SK-N-SH (cell line): ENCODE measurements at regions not wholly inside any gene's neighbourhood (a gene's known extent, or its start where the extent isn't known, plus 50 kb on each side); places are given as distances from the start of the nearest gene placed in this dataset.

Experiments used
- CTCF ChIA-PET: fragments of 300-600, 350-600 bp; formaldehyde crosslinking; extraction: SDS; loops from one replicate; lab custom pipeline; 2021; lab: Yijun Ruan, JAX
- POLR2A ChIA-PET: fragments of 350-600 bp; sonication (Branson Sonifier 250); formaldehyde crosslinking; extraction: SDS; loops from one replicate; lab custom pipeline; 2020; ENCODE audit warnings: antibody characterized with exemption, inconsistent platforms; lab: Yijun Ruan, JAX
- DNase-seq: peaks from one replicate; pipeline ENCODE4 v3.0.0; 2012
- H2AFZ ChIP-seq: fragments of 200-600 bp; sonication (generic); 2 replicates; pipeline ENCODE4 v1.8.1; 2016; ENCODE audit warnings: antibody characterized with exemption, mild to moderate bottlenecking, low read depth
- H3F3A ChIP-seq: fragments of 200-600 bp; sonication (generic); replicated peaks from 2 replicates; pipeline ENCODE3; 2016; ENCODE audit warnings: antibody characterized with exemption, mild to moderate bottlenecking; ENCODE audit not compliant: insufficient read depth
- H3K27ac ChIP-seq, 2 experiments: fragments of 200-500 bp in 1 of 2; fragments of 200-600 bp in 1 of 2; sonication (Bioruptor generic) in 1 of 2; sonication (generic), shearing (Covaris generic) in 1 of 2; 2 replicates each; pipeline versions ENCODE4 v1.5.1 to v1.6.1; 2014 to 2016; ENCODE audit warnings: low read depth in 2 of 2, inconsistent platforms in 1 of 2, low read length in 1 of 2, mild to moderate bottlenecking in 1 of 2, mixed read lengths in 1 of 2
- H3K27me3 ChIP-seq: fragments of 200-600 bp; sonication (generic), shearing (Covaris generic); 2 replicates; pipeline ENCODE4 v1.6.1; 2016; ENCODE audit warnings: mixed run types; ENCODE audit not compliant: insufficient read depth
- H3K36me3 ChIP-seq, 2 experiments: fragments of 200-500 bp in 1 of 2; fragments of 200-600 bp in 1 of 2; sonication (Bioruptor generic) in 1 of 2; sonication (generic) in 1 of 2; replicated peaks in 1 of 2; 2 replicates each; pipeline versions ENCODE3 to v1.5.1; 2014 to 2016; ENCODE audit warnings: low read length in 1 of 2, mild to moderate bottlenecking in 1 of 2; ENCODE audit not compliant: insufficient read depth in 2 of 2, control insufficient read depth in 1 of 2
- H3K4me1 ChIP-seq, 2 experiments: fragments of 200-500 bp in 1 of 2; fragments of 200-600 bp in 1 of 2; sonication (Bioruptor generic) in 1 of 2; sonication (generic), shearing (Covaris generic) in 1 of 2; 2 replicates each; pipeline versions ENCODE4 v1.5.1 to v1.6.1; 2014 to 2016; ENCODE audit warnings: low read depth in 1 of 2, low read length in 1 of 2, mixed run types in 1 of 2; ENCODE audit not compliant: insufficient read depth in 2 of 2, control insufficient read depth in 1 of 2
- H3K4me2 ChIP-seq: fragments of 200-600 bp; sonication (generic), shearing (Covaris generic); 2 replicates; pipeline ENCODE4 v1.6.1; 2017; ENCODE audit warnings: mixed run types
- H3K4me3 ChIP-seq, 2 experiments: fragments of 200-500 bp in 1 of 2; fragments of 200-600 bp in 1 of 2; sonication (Bioruptor generic) in 1 of 2; sonication (generic), shearing (Covaris generic) in 1 of 2; 2 replicates each; pipeline versions ENCODE4 v1.5.1 to v1.8.1; 2014 to 2016; ENCODE audit warnings: low read depth in 2 of 2, inconsistent platforms in 1 of 2, low read length in 1 of 2, mild to moderate bottlenecking in 1 of 2, mixed read lengths in 1 of 2, moderate library complexity in 1 of 2
- H3K79me2 ChIP-seq: fragments of 200-600 bp; sonication (generic); 2 replicates; pipeline ENCODE4 v1.8.1; 2017; ENCODE audit warnings: mild to moderate bottlenecking; ENCODE audit not compliant: insufficient read depth
- H3K9ac ChIP-seq: fragments of 200-600 bp; sonication (generic); 2 replicates; pipeline ENCODE4 v1.6.1; 2017; ENCODE audit warnings: mixed run types
- H3K9me2 ChIP-seq: fragments of 200-600 bp; sonication (generic); 2 replicates; pipeline ENCODE4 v1.6.1; 2017; ENCODE audit warnings: mixed run types
- H3K9me3 ChIP-seq: fragments of 200-600 bp; sonication (generic); 2 replicates; pipeline ENCODE4 v1.6.1; 2017; ENCODE audit warnings: mixed run types, mild to moderate bottlenecking, moderate library complexity
- H4K20me1 ChIP-seq: fragments of 200-600 bp; sonication (generic); 2 replicates; pipeline ENCODE4 v1.6.1; 2017; ENCODE audit warnings: mild to moderate bottlenecking, mixed run types; ENCODE audit not compliant: insufficient read depth
- CHD2 ChIP-seq: fragments of 150-350 bp; IDR thresholded peaks from 2 replicates; pipeline ENCODE4 v1.6.1; 2018; ENCODE audit warnings: low read length; ENCODE audit not compliant: partially characterized antibody
- FOSL2 ChIP-seq: IDR thresholded peaks from 2 replicates; pipeline ENCODE4 v1.4.0; 2012; ENCODE audit warnings: low read depth, mild to moderate bottlenecking, moderate library complexity, borderline replicate concordance
- GABPA ChIP-seq: IDR thresholded peaks from 2 replicates; pipeline ENCODE4 v1.4.0; 2012; ENCODE audit warnings: low read depth, mild to moderate bottlenecking
- GATA2 ChIP-seq: sonication (generic); formaldehyde crosslinking; IDR thresholded peaks from 2 replicates; pipeline ENCODE4 v1.5.0; 2020; ENCODE audit warnings: mild to moderate bottlenecking, missing genetic modification reagents
- JUND ChIP-seq: IDR thresholded peaks from 2 replicates; pipeline ENCODE4 v1.4.0; 2012
- MXI1 ChIP-seq: IDR thresholded peaks from 2 replicates; pipeline ENCODE4 v1.6.1; 2012; ENCODE audit warnings: mild to moderate bottlenecking, low read depth, low read length, improper control_type of control experiment
- NRF1 ChIP-seq: IDR thresholded peaks from 2 replicates; pipeline ENCODE4 v1.6.1; 2012; ENCODE audit warnings: low read depth, mild to moderate bottlenecking, low read length
- POLR2AphosphoS5 ChIP-seq: IDR thresholded peaks from 2 replicates; pipeline ENCODE4 v1.6.1; 2012; ENCODE audit warnings: low read depth, low read length
- RAD21 ChIP-seq: IDR thresholded peaks from 2 replicates; pipeline ENCODE4 v1.6.1; 2012; ENCODE audit warnings: mild to moderate bottlenecking, low read length
- RCOR1 ChIP-seq: fragments of 150-350 bp; IDR thresholded peaks from 2 replicates; pipeline ENCODE4 v1.6.1; 2017; ENCODE audit warnings: antibody characterized with exemption, low read length
- RFX5 ChIP-seq: IDR thresholded peaks from 2 replicates; pipeline ENCODE4 v1.6.1; 2012; ENCODE audit warnings: mild to moderate bottlenecking, improper control_type of control experiment, low read length
- RXRA ChIP-seq: IDR thresholded peaks from 2 replicates; pipeline ENCODE4 v1.4.0; 2012; ENCODE audit warnings: low read depth, mild to moderate bottlenecking, borderline replicate concordance
- SIN3A ChIP-seq: IDR thresholded peaks from 2 replicates; pipeline ENCODE4 v1.6.1; 2012; ENCODE audit warnings: low read depth, mild to moderate bottlenecking, low read length, moderate library complexity, borderline replicate concordance
- SMC3 ChIP-seq: IDR thresholded peaks from 2 replicates; pipeline ENCODE4 v1.6.1; 2012; ENCODE audit warnings: low read depth, low read length, improper control_type of control experiment
- TCF12 ChIP-seq: IDR thresholded peaks from 2 replicates; pipeline ENCODE4 v1.4.0; 2012
- TEAD4 ChIP-seq: IDR thresholded peaks from 2 replicates; pipeline ENCODE4 v1.4.0; 2012; ENCODE audit warnings: mild to moderate bottlenecking, borderline replicate concordance; ENCODE audit not compliant: insufficient read depth
- USF1 ChIP-seq: IDR thresholded peaks from 2 replicates; pipeline ENCODE4 v1.4.0; 2012; ENCODE audit warnings: low read depth, borderline replicate concordance
- USF2 ChIP-seq: fragments of 150-350 bp; IDR thresholded peaks from 2 replicates; pipeline ENCODE4 v1.6.1; 2017; ENCODE audit warnings: antibody characterized with exemption, low read length, low read depth, borderline replicate concordance
- YY1 ChIP-seq: IDR thresholded peaks from 2 replicates; pipeline ENCODE4 v1.4.0; 2012; ENCODE audit warnings: low read depth, mild to moderate bottlenecking
- ZBTB33 ChIP-seq: IDR thresholded peaks from 2 replicates; pipeline ENCODE4 v1.4.0; 2012; ENCODE audit warnings: low read depth, borderline replicate concordance
- WGBS: methylation state at CpG from one replicate; pipeline ENCODE4 v1.1.6; 2017; ENCODE audit warnings: low lambda C conversion rate; 5-methylcytosine and 5-hydroxymethylcytosine counted together
- TF ChIP-seq, protein P1 (sequence below): IDR thresholded peaks from 2 replicates; pipeline ENCODE4; 2012

- CTCF ChIA-PET = no interaction called here
- no peaks in the 10 kb centered on the region for H3K79me2 ChIP-seq
- H3K27ac ChIP-seq = no peak overlapping the region
- H3K9me2 ChIP-seq = no peaks in the 10 kb centered on the region
- H3K4me3 ChIP-seq = no peak overlapping the region
- no peaks in the 10 kb centered on the region for H3K9me3 ChIP-seq
- POLR2A ChIA-PET = no interaction called here
- no peaks in the 10 kb centered on the region; the same call in 1 of the 2 replicates for H3K27me3 ChIP-seq
- no peaks in the 10 kb centered on the region for H3F3A ChIP-seq
- 18% methylated on average over 2 of the region's 2 CpGs for WGBS
- no peak overlapping the region for H3K4me2 ChIP-seq
- H3K4me1 ChIP-seq = no peaks in the 10 kb centered on the region
- no peaks in the 10 kb centered on the region for H4K20me1 ChIP-seq
- no peak for DNase-seq
- TF ChIP-seq TCF12 (no peak), MXI1 (no peak), SMC3 (no peak), CHD2 (no peak), TEAD4 (no peak), RCOR1 (no peak), RXRA (no peak), RAD21 (no peak), GATA2 (no peak), YY1 (no peak), JUND (no peak), FOSL2 (no peak), USF1 (no peak), SIN3A (no peak), NRF1 (no peak), GABPA (no peak), POLR2AphosphoS5 (no peak), USF2 (no peak)
- TF ChIP-seq, protein P1, sequence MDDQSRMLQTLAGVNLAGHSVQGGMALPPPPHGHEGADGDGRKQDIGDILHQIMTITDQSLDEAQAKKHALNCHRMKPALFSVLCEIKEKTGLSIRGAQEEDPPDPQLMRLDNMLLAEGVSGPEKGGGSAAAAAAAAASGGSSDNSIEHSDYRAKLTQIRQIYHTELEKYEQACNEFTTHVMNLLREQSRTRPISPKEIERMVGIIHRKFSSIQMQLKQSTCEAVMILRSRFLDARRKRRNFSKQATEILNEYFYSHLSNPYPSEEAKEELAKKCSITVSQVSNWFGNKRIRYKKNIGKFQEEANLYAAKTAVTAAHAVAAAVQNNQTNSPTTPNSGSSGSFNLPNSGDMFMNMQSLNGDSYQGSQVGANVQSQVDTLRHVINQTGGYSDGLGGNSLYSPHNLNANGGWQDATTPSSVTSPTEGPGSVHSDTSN = no peak
- no peak overlapping the region for H3K9ac ChIP-seq
- H2AFZ ChIP-seq = no peak overlapping the region
- H3K36me3 ChIP-seq = no peaks in the 10 kb centered on the region
Observed at GRCh38 chr7:89989454-89989853, 164.8 kb upstream of the STEAP1 start.

- H3K4me2 ChIP-seq = no peak overlapping the region
- H3F3A ChIP-seq = no peaks in the 10 kb centered on the region
- TF ChIP-seq USF1 (no peak), FOSL2 (no peak), USF2 (no peak), RXRA (no peak), ZBTB33 (no peak), RFX5 (no peak), CHD2 (no peak), TEAD4 (no peak)
- no peaks in the 10 kb centered on the region for H3K4me1 ChIP-seq
- WGBS = 0% methylated on average over 1 of the region's 1 CpG
- no peaks in the 10 kb centered on the region for H3K9me3 ChIP-seq
- no peak overlapping the region for H3K9ac ChIP-seq
- H3K36me3 ChIP-seq = no peaks in the 10 kb centered on the region
- no peaks in the 10 kb centered on the region; the same call in 1 of the 2 replicates for H3K27me3 ChIP-seq
- DNase-seq = no peak
- H2AFZ ChIP-seq = no peak overlapping the region
- POLR2A ChIA-PET = no interaction called here
- CTCF ChIA-PET = no interaction called here
- H3K27ac ChIP-seq = no peak overlapping the region
- no peaks in the 10 kb centered on the region; the same call in 1 of the 2 replicates for H3K9me2 ChIP-seq
- H4K20me1 ChIP-seq = no peaks in the 10 kb centered on the region
- H3K79me2 ChIP-seq = no peaks in the 10 kb centered on the region
- H3K4me3 ChIP-seq = no peak overlapping the region
Observed at GRCh38 chr7:89994483-89994882, 159.8 kb upstream of the STEAP1 start.
